Astrocyte (in vitro differentiated cells and primary cell): ENCODE measurements at regions not wholly inside any gene's neighbourhood (a gene's known extent, or its start where the extent isn't known, plus 50 kb on each side); places are given as distances from the start of the nearest gene placed in this dataset.

Experiments used
- DNase-seq: peaks from one replicate; pipeline ENCODE4 v3.0.0-alpha.2; 2010; ENCODE audit warnings: low read depth
- FAIRE-seq: peaks from 2 replicates; lab custom pipeline; 2011; peaks lifted over from hg19 to GRCh38; lab: Jason Lieb, UNC
- H2AFZ ChIP-seq: 2 replicates; pipeline ENCODE4 v1.6.0; 2012; ENCODE audit warnings: low read depth, low read length, inconsistent platforms
- H3K27ac ChIP-seq: 2 replicates; pipeline ENCODE4 v1.5.1; 2011; ENCODE audit warnings: low read depth, low read length, inconsistent platforms
- H3K27me3 ChIP-seq: 2 replicates; pipeline ENCODE4 v1.6.0; 2011; ENCODE audit warnings: low read length, inconsistent platforms; ENCODE audit not compliant: insufficient read depth
- H3K36me3 ChIP-seq: 2 replicates; pipeline ENCODE4 v1.5.1; 2011; ENCODE audit warnings: low read length, inconsistent platforms; ENCODE audit not compliant: insufficient read depth
- H3K4me1 ChIP-seq: 2 replicates; pipeline ENCODE4 v1.5.1; 2011; ENCODE audit warnings: low read length, inconsistent platforms; ENCODE audit not compliant: insufficient read depth
- H3K4me2 ChIP-seq: 2 replicates; pipeline ENCODE4 v1.6.0; 2012; ENCODE audit warnings: low read length, inconsistent platforms
- H3K4me3 ChIP-seq: 2 replicates; pipeline ENCODE4 v1.5.1; 2011; ENCODE audit warnings: low read depth, mild to moderate bottlenecking, low read length, inconsistent platforms; ENCODE audit not compliant: insufficient read depth
- H3K79me2 ChIP-seq: 2 replicates; pipeline ENCODE4 v1.6.0; 2012; ENCODE audit warnings: mild to moderate bottlenecking, low read length, inconsistent platforms; ENCODE audit not compliant: insufficient read depth
- H3K9ac ChIP-seq: 2 replicates; pipeline ENCODE4 v1.6.0; 2012; ENCODE audit warnings: mild to moderate bottlenecking, low read length, inconsistent platforms
- H3K9me3 ChIP-seq: 2 replicates; pipeline ENCODE4 v1.5.1; 2012; ENCODE audit warnings: low read depth, mild to moderate bottlenecking, low read length, inconsistent platforms; ENCODE audit not compliant: insufficient read depth
- H4K20me1 ChIP-seq: 2 replicates; pipeline ENCODE4 v1.6.0; 2012; ENCODE audit warnings: low read length, inconsistent platforms; ENCODE audit not compliant: insufficient read depth
- H3K27ac Mint-ChIP-seq: one replicate; pipeline ENCODE4 v1.8.0; 2021; ENCODE audit warnings: mild to moderate bottlenecking, mixed read lengths; ENCODE audit not compliant: unreplicated experiment
- H3K27me3 Mint-ChIP-seq: one replicate; pipeline ENCODE4 v1.8.0; 2021; ENCODE audit warnings: low read depth, mixed read lengths; ENCODE audit not compliant: unreplicated experiment
- H3K36me3 Mint-ChIP-seq: one replicate; pipeline ENCODE4 v1.8.0; 2021; ENCODE audit warnings: low read depth, mixed read lengths; ENCODE audit not compliant: unreplicated experiment
- H3K4me1 Mint-ChIP-seq: one replicate; pipeline ENCODE4 v1.8.0; 2021; ENCODE audit warnings: low read depth, mixed read lengths; ENCODE audit not compliant: unreplicated experiment
- H3K4me3 Mint-ChIP-seq: one replicate; pipeline ENCODE4 v1.8.0; 2021; ENCODE audit warnings: mild to moderate bottlenecking, moderate library complexity, mixed read lengths; ENCODE audit not compliant: unreplicated experiment
- H3K9me3 Mint-ChIP-seq: one replicate; pipeline ENCODE4 v1.8.0; 2021; ENCODE audit warnings: mild to moderate bottlenecking, mixed read lengths; ENCODE audit not compliant: unreplicated experiment
- CTCF ChIP-seq: IDR thresholded peaks from 2 replicates; pipeline ENCODE4 v1.5.1; 2011; ENCODE audit warnings: low read depth, mild to moderate bottlenecking, inconsistent platforms, low read length, moderate library complexity; ENCODE audit not compliant: insufficient read depth
- EZH2 ChIP-seq: IDR thresholded peaks from 2 replicates; pipeline ENCODE4 v1.6.1; 2012; ENCODE audit warnings: mild to moderate bottlenecking, low read length, inconsistent platforms; ENCODE audit not compliant: insufficient read depth

DNA sequence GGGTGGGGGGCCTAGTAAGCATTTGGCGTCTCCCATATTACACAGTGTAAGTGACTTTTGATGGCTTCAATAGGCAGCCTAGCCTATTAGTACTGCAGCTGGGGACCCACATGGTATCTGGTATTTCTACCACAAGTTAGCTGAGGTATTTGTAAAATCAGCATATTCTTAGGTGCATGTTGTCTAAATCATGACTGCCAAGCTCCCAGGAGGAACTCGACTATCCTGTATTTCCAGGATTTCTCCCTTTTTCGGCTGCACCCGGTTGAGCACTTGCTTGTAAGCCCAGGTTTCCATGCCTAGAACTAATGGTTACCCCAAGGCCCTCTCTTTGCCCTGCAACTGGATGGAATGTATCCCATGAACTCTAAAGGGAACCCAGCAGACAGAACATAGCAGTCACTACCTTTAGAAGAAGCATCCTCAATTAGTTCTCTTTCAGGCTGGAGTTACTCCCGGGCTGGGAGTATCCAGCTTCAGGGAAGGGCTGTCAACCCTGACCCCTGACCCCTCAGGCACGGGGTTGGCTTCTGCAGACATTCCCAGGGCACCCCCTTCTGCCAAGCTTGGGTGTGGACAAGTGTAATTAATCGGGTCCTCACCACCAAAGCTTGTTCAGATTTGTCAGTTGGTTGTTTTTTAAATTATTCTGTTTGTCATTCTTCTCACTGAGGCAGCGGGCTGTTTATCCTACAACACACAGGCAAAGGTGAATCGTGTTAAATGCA is 90.3 kb upstream of the PARD3 start:
- Mint-ChIP-seq H3K27ac (no peak overlapping the region), H3K36me3 (peaks cover 2% of the 10 kb centered on the region), H3K9me3 (no peaks in the 10 kb centered on the region), H3K4me1 (peaks cover 17% of the 10 kb centered on the region), H3K4me3 (no peak overlapping the region), H3K27me3 (no peaks in the 10 kb centered on the region)
- Histone ChIP-seq H4K20me1 (no peaks in the 10 kb centered on the region), H3K9me3 (no peaks in the 10 kb centered on the region), H3K4me3 (no peak overlapping the region), H3K36me3 (no peaks in the 10 kb centered on the region), H3K79me2 (no peaks in the 10 kb centered on the region), H3K9ac (no peak overlapping the region), H2AFZ (no peak overlapping the region), H3K4me1 (peaks cover 8% of the 10 kb centered on the region), H3K4me2 (no peak overlapping the region), H3K27ac (no peak overlapping the region), H3K27me3 (no peaks in the 10 kb centered on the region)
- FAIRE-seq (no peak), DNase-seq (no peak)
- no peak for TF ChIP-seq CTCF
- TF ChIP-seq EZH2: no peak

- TF ChIP-seq EZH2: no peak
- no peak for TF ChIP-seq CTCF
- no peaks in the 10 kb centered on the region for H3K79me2 ChIP-seq
- no peaks in the 10 kb centered on the region for H3K27me3 Mint-ChIP-seq
- DNase-seq (no peak), FAIRE-seq (no peak)
- H3K4me1 ChIP-seq: peaks cover 8% of the 10 kb centered on the region
- H3K4me1 Mint-ChIP-seq: peaks cover 17% of the 10 kb centered on the region
- H3K27me3 ChIP-seq: no peaks in the 10 kb centered on the region
- no peak overlapping the region for H3K4me3 ChIP-seq
- H3K9me3 Mint-ChIP-seq: no peaks in the 10 kb centered on the region
- H4K20me1 ChIP-seq: no peaks in the 10 kb centered on the region
- no peak overlapping the region for H3K27ac ChIP-seq
- H3K9me3 ChIP-seq: no peaks in the 10 kb centered on the region
- no peak overlapping the region for H3K4me2 ChIP-seq
- no peak overlapping the region for H3K27ac Mint-ChIP-seq
- no peak overlapping the region for H3K9ac ChIP-seq
- H3K36me3 Mint-ChIP-seq: peaks cover 2% of the 10 kb centered on the region
- no peak overlapping the region for H2AFZ ChIP-seq
- H3K36me3 ChIP-seq: no peaks in the 10 kb centered on the region
- no peak overlapping the region for H3K4me3 Mint-ChIP-seq
These were observed 89.1 kb upstream of the PARD3 start for GRCh38 chr10:34904191-34904590.

DNA sequence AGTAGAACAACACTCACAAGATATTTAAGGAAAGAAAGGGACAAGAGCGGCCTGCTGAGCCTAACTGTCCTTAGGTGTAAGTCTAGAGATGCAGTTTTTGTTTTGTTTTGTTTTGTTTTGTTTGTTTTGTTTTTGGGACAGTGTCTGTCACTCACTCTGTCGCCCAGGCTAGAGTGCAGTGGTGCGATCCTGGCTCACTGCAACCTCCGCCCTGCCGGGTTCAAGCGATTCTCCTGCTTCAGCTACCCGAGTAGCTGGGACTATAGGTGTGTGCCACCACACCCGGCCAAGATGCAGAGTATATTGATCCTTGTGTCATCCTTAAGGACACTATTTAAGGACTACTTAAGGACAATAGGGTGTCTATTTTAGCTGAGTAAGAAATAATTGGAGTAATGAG is 84.1 kb upstream of the PARD3 start:
- FAIRE-seq (no peak), DNase-seq (no peak)
- Histone ChIP-seq H4K20me1 (no peaks in the 10 kb centered on the region), H3K4me1 (no peaks in the 10 kb centered on the region), H3K27me3 (no peaks in the 10 kb centered on the region), H3K36me3 (no peaks in the 10 kb centered on the region), H2AFZ (no peak overlapping the region), H3K9me3 (no peaks in the 10 kb centered on the region), H3K27ac (no peak overlapping the region), H3K4me2 (no peak overlapping the region), H3K79me2 (no peaks in the 10 kb centered on the region), H3K4me3 (no peak overlapping the region), H3K9ac (no peak overlapping the region)
- Mint-ChIP-seq H3K36me3 (no peaks in the 10 kb centered on the region), H3K27me3 (peaks cover 6% of the 10 kb centered on the region), H3K9me3 (no peaks in the 10 kb centered on the region), H3K4me1 (no peaks in the 10 kb centered on the region), H3K27ac (no peak overlapping the region), H3K4me3 (no peak overlapping the region)
- TF ChIP-seq CTCF (no peak), EZH2 (no peak)
